Suppressor macrophage treated with lipopolysaccharide for 1 hour (primary cell): ENCODE measurements at regions not wholly inside any gene's neighbourhood (a gene's known extent, or its start where the extent isn't known, plus 50 kb on each side); places are given as distances from the start of the nearest gene placed in this dataset.

ENCODE experiments used
- DNase-seq, 3 donors: peaks; one replicate each; pipeline ENCODE4 v3.0.0-alpha.2; 2020 to 2022

DNA sequence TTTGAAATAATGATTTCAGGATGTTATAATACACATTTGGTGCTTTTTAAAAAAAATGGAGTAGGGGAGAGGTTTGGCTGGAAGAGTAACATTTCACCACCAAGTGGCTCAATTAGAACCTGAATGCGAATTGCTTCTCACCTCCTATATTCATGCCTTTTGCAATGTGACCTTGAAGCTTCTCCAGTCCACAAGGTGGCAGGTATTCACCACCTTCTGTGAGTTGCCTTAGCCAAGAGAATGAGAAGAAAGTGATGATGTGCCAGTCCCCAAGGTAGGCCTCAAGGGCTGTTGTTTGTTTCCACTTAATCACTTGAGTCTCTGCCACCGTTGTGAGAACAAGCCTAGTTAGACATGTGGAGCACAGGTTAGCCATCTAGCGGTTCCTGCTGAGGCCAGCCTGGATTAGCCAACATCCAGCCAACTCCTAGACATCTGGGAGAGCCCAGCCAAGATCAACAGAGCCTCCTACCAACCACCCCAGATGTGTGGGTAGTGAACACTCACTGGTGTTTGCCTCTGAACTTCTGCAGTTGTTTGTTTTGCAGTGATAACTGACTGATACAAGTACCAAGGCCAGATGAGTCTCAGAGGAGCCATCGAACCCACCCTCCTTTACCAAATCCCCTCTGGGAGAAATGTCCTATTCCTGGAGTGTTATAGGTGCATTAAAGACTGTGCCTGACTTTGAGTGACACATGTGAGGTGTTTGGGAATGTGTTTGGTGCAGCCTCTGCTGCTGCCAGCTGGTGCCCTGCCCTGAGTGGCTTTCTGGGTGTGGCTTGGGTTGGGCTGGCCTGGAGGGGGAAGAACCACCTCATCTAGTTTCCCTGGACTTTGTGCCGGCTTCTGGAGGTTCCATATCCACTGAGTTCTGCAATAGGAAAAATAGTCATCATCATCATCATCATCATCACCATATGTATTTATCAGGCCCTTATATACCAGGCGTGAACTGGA, 132.5 kb upstream of the RFLNA start:
- DNase-seq: no peak

DNA sequence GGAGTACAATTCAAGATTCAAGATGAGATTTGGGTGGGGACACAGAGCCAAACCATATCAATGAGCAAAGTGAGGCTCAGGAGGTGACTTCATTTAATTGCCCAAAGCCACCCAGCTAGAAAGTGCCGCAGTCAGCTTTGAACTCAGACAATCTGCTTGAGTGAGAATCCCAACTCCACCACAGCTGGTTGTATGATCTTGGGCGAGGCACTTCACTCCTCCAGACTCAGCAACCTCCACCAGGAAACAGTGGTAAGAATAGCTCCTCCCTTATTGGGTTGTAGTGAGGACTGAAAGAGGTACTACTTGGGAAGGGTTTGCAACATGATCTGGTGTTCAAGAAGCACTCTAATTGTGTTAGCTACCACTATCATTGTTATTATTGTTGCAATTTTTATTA, 129.2 kb upstream of the RFLNA start:
- DNase-seq: no peak

DNA sequence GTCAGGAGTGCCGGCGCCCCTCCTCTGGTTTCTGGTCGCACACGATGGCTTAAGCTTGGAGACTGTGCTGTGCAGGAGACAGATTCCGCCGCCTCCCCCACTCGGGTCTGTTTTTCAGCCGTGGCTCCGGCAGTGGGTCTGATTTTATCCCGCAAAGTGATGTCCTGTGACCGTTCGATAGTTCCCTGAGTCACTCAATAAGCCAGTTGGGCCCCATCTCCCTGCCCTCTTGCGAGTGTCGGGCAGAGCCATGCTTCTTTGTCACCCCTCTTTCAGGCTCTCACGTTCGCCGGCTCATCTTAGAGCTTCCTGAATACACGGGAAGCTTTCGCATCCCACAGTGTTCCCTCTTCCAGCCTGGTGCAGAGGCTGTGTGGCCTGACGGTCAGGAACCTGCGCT, 127.8 kb upstream of the RFLNA start:
- DNase-seq: no peak

- DNase-seq: no peak
Measured at GRCh38 chr12:124168016-124168786, 126.7 kb upstream of the RFLNA start.

DNA sequence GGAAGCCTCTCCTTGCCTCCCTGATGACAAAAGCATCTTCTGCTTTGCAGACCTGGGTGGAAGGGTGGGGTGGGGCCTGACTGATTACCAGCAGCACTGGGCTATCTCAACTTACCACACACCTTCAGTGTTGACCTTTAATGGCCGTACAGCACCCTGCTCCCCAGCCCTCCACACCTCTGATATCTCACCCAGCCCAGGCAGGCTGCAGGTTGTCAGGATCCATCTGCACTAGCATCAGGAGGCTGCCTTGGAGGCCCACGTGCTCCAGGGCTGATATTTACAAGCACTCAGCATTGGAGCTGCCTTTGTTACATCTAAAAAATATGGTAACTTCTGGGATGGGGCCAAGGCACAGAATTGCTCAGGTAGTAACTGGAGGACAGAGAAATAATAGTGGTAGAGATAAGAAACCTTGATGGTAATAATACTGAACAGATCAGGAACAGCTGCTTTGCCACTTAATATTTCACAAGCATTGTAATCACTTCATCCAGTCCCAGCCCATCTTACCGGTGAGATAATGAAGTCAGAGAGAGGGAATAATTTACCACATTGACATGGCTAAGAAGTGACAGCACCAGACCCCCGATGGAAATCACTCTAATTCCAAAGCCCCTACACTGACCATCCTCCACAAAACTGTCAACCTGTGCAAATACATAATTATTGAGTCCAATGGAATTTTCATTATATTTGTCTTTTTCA, 125.2 kb upstream of the RFLNA start:
- DNase-seq: no peak

GRCh38 chr12:124170760-124171159, 124.1 kb upstream of the RFLNA start:
- DNase-seq: no peak

- peak; percentile 49 to 65 (median 53) for DNase-seq
Measured at GRCh38 chr12:124171231-124171979, 123.5 kb upstream of the RFLNA start.

GRCh38 chr12:124172636-124173035, 122.3 kb upstream of the RFLNA start:
- no peak for DNase-seq

- no peak for DNase-seq
Measured at GRCh38 chr12:124173692-124174091, 121.2 kb upstream of the RFLNA start.

DNA sequence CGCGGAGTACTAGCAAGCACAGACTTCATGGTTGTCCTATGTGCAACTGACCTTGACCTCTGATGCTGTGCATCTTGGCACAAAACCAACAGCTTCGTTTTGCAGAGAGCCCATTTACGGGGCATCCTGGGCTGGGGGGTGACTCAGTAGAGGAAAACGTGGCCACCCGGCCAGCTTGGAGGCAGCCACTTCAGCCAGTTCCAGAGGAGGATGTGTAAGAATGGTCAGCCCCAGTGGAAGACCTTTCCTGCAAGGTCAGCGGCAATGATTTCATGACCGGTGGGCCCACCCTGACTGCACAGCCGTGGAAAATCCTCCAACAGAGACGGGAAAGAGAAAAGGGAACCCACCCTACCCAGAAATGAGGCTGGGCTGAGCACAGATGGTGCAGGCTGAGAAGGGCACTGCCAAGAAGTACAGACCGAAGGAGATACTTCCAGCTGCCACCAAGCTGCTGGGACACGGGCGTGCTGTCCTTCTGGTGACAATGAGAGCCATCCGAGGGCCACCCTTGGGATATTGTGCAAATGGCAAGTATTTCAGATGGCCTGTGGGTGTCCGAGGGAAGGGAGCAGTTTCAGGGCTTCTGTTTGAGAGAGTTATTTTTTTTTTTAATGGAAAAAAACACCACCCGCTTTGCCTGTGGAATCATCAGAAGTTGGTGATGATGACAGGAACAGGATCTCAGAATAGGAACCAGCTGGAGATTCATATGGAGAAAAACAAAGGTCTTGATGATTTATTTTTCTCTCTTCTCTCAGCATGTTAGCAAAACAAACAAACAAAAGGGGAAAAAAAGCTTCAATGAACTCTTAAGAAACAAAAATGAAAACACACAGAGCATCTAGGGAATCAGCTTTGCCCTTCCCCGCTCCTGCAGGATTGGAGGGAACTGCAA, 120.2 kb upstream of the RFLNA start:
- DNase-seq: no peak

DNA sequence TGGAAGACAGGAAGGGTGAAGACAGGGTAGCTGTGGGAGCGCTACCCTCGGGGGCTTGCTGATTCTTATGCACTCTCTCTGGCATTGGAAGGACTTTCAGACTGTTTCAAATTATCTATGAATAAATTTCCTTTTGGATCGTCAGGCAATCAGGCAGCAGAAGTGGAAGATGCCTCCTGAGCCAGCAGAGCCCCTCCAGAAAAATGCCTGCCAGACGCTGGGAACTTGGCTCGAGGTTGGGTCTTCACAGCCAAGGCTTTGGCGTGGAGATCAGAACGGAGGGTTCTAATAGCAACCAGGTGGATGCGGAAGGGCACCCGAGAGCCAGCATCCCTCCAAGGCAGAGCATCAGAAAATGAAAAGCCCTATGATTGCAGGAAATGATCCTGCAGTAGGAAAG, 119.2 kb upstream of the RFLNA start:
- no peak for DNase-seq

GRCh38 chr12:124177276-124177950, 117.5 kb upstream of the RFLNA start:
- no peak for DNase-seq

DNA sequence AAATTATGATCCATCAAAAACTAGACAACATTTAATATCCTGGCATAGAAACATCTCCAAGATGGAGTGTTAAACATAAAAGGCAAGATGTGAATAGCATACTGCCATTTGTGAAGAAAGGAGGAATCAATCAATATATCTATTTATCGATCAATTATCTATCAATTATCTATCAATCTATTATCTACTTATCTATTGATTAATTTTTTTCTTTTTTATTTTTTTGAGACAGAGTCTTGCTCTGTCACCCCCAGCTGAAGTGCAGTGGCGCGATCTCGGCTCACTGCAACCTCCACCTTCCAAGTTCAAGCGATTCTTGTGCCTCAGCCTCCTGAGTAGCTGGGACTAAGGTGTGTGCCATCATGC, 117.0 kb upstream of the RFLNA start:
- no peak for DNase-seq

DNA sequence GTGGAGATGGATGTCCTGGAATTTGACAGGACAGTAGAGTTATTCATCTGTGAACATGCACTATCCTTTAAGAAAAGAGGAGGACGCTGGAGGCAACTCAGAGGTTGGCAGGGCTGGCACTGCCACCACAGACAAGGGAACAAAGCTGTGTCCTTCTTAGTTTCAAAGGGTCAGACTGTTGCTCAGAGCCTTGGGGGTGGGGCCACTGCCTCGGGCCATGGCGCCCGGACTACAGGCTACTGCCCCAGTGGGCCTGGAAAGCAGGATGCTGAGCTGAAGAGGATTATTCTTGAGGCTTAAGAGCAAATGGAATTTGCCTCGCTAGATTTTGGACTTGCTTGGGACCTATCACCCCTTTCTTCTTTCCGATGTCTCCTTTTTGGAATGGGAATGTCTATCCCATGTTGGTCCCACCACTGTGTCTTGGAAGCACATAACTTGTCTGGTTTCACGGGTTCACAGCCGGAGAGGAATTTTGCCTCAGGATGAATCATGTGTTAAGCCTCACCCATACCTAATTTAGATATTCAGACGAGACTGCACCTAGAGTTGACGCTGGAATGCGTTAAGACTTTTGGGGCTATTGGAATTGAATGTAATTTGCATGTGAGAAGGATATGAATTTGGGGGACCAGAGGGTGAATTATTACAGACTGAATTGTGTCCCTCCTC, 114.8 kb upstream of the RFLNA start:
- DNase-seq: no peak

DNA sequence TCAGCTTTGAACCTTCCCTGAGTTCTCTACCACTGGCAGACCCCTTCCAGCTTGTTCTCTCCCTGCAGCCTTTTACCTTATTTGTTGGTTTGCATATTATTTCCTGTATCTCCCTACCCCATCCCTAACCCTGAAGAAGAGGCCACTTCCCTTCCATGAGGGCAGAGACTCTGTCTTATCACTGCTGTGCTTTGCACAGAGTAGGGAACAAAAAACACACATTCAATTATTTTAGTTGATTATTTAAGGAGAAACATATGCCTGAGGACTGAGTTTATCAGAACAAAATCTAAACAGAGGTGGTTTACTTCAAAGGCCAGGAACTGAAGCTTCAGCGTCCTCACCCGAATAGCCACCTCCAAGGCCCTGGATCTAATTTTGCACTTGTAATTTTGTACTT, 111.7 kb upstream of the RFLNA start:
- DNase-seq: no peak

DNA sequence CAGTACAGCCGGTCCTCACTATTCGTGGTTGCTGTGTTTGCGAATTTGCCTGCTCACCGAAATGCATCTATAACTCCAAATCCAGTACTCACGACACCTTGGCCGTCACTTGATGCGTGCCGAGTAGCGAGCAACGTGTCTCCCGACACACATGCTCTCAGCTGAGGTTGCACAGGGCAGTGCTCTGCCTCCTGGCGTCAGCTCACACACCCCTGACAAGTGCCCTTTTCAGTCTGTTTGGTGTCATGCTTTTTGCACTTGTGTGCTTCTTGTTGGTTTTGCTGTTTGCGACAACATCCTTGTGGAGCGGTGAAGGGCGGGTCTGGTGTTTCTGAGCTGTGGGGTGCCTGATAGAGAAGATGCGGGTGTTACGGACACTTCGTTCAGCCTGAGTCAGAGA, 110.4 kb upstream of the RFLNA start:
- DNase-seq: no peak

DNA sequence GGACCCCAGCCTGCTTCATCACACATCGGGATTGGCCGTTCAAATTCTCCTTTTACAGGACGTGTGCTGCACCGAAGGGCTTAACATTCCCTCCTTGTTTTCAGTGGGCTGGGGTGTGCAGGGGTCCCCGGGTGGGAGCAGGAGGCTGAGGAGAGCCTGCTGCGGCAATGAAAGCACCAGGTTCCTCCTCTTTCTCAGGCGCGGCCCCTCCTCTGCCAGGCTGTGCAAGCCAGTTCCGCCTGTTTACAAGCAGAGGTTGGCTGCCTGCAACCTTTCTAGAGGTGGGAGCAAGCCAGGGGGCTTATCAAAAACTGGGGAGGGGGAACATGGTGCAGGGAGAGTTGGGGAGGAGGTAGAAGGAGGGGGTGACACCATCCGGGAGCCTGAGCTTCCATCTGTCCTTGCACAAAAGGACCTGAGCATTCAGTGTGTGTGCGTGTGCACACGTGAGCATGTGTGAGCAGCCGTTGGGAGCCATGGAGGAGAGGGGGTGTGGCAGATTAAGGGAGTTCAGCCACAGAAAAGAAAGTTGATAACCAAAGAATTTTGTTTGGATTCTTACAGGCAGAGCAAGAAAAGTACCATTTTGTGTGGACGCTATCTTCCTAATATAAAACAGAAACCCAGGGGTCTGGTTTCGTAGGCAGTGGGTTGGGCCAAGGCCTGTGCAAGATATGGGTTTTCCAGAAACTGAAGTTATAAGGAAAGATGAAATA, 108.8 kb upstream of the RFLNA start:
- no peak for DNase-seq

DNA sequence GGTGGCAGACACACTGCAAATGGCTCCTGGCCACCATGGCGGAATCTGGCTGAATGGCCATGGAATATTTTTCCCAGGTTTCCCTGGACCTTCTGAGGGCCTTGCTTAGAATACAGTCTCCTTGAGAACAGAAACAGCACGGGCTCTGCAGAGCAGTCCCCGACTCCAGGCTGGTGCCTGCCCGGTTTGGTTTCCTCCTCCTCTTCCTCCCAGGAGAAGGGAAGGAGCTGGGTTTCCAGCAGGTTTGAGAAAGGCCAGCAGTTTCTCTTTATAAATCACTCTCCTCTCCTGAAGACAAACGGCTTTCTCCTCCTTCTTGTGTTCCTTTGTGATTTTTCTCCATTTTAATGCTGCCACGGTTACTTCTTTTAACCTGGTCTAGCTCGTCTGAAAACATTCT, 106.8 kb upstream of the RFLNA start:
- no peak for DNase-seq

- DNase-seq: no peak
Measured at GRCh38 chr12:124188561-124189405, 106.1 kb upstream of the RFLNA start.
